HG03196 (cell line): ENCODE measurements at regions not wholly inside any gene's neighbourhood (a gene's known extent, or its start where the extent isn't known, plus 50 kb on each side); places are given as distances from the start of the nearest gene placed in this dataset.
A peak's percentile ranks its signal among the peaks of the same experiment; 100 is the strongest.

Experiments used
- ATAC-seq: cut with Tn5 transposase; IDR thresholded peaks from one replicate; pipeline ENCODE4 v1.9.1; 2021; ENCODE audit not compliant: unreplicated experiment

DNA sequence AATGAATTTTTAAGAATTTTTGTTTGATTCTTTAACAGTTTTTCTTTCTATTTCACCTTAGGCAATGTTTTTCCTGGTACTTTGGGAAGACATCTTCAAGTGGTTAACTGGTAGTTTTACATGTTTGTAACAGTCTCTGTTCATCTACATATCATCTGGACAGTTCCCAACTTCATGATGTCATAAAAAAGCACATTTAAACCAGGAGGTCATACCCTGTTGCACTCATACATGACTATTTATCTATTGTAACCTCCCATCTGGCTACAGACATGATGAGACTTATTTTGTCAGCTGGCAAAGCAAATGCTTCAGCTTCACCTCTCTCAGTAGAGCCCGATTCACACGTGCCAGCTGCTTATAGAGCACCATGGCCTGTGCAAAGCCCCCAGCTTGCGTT is 99.8 kb upstream of the YPEL5 start:
- no peak for ATAC-seq

GRCh38 chr2:30048636-30049175 is 98.1 kb upstream of the YPEL5 start:
- no peak for ATAC-seq

DNA sequence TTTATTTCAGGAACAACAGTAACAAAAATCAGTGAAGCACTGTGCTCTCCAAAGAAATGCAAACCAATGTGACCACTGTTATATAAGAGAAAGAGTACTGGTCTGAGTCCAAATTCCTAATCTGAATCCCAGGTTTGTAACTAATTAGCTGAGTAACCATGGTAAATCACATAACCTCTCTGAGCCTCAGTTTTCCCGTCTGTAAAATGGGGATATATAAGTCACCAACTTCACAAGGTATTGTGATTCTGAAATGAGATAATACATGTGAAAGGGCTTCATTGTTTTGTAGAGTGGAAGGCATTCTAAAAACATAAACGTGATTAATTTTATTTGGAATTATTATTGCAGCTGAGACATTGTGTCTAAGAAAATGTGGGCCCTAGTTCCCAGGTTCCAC is 91.3 kb upstream of the YPEL5 start:
- ATAC-seq: no peak

GRCh38 chr2:30060562-30060961 is 86.2 kb upstream of the YPEL5 start:
- ATAC-seq: no peak

DNA sequence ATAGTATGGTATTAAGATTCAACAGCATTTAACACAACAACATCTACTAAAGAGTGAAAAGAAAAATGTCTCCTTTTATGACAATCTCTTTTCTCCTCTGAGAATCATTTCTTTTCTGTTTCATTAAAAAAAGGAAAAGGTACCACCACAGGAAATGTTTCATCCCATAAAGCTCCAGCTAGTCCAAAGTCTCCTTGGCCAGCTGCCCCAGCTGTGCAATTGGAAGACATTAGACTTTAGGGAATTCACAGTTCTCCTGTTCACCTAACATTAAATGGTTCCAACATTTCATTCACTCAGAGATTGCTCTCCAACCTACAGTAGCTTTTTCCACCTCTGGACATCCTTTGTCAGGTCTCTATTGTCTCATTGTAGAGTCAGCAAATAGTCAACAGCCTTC is 78.7 kb upstream of the YPEL5 start:
- no peak for ATAC-seq

GRCh38 chr2:30072250-30072842 is 74.5 kb upstream of the YPEL5 start:
- peak; percentile 51 for ATAC-seq

DNA sequence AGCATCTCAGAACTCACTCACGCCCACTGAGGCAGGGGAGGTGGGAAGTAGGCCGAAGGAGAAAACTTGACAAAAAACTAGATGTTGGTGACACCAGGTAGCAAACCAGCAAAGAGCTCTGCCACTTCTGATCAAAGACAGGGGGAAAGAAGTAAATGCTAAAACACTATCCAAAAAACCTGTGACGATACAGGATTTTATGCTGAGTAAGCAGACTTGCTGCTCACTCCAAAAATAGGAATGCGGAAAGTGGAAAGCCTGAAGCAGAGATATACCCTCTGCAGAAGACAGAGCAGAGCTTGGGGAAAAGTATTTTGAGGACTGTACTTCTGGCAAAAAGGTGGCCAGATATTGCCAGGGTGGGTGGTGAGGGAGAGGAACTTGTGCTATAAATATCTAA is 73.3 kb upstream of the YPEL5 start:
- ATAC-seq: no peak

GRCh38 chr2:30074023-30074422 is 72.8 kb upstream of the YPEL5 start:
- ATAC-seq: no peak

- ATAC-seq: no peak
Observed at GRCh38 chr2:30078521-30078920, 68.3 kb upstream of the YPEL5 start.

GRCh38 chr2:30084915-30085314 is 61.9 kb upstream of the YPEL5 start:
- no peak for ATAC-seq

GRCh38 chr2:30089171-30089570 is 57.6 kb upstream of the YPEL5 start:
- ATAC-seq: no peak

DNA sequence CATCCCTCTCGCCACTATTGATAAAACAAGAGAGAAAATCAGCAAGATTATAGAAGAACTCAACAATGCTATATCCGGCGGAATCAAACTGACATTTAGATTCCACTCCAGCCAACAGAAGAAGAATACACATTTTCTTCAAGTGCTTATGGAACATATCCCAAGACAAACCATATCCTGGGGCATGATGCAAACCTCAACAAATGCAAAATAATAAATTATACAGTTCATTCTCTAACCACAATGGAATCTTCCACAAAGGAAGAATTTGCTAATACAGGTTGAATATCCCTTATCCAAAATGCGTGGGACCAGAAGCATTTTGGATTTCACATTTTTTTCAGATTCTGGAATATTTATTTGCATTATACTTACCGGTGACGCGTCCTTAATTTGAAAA is 51.4 kb upstream of the YPEL5 start:
- ATAC-seq: no peak

DNA sequence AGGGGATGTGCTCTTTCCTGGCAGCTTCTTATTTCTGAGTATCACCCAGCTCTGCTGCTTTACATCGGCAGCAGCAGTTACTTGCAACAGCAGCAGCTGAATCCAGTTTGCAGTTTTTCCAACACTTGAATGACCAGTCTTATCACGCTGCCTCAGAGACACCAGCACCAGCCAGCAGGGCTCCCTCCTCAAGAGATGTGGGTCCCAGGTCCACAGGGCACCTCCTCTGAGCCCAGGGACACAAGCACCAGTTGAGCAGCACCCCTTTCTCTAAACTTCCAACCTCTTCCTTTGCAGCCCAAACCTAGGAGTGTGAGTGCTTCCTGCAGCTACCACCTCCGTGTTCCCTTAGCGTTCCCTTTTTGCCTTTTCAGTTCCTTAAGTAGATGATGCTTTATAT is 50.4 kb upstream of the YPEL5 start:
- ATAC-seq: no peak
